GM19035 (cell line): ENCODE measurements at regions not wholly inside any gene's neighbourhood (a gene's known extent, or its start where the extent isn't known, plus 50 kb on each side); places are given as distances from the start of the nearest gene placed in this dataset.

Experiments used
- ATAC-seq: cut with Tn5 transposase; IDR thresholded peaks from one replicate; pipeline ENCODE4 v1.9.1; 2021; ENCODE audit not compliant: unreplicated experiment

GRCh38 chr15:61499376-61499775 is 270.3 kb upstream of the RORA start:
- no peak for ATAC-seq

DNA sequence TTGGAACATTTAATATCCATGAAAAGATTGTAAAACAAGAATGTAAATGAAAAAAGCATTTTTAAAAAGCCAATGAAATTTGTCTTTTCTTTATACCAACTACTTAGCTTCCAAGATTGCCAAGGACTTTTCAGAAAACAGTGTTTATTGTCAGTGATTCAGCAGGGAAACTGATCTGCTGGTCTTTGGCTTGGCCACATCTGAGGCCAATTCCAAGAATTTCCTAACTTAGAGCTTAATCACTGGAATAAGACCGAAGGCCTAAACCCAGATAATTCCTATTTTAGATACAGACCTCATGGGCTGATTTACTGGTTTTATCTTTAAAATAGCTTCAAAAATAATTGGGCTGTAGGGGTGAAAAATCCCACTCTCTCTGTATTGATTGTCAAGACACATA is 260.5 kb upstream of the RORA start:
- no peak for ATAC-seq

- no peak for ATAC-seq
These were observed 254.5 kb upstream of the RORA start for GRCh38 chr15:61483599-61483998.

GRCh38 chr15:61481886-61482285 is 252.8 kb upstream of the RORA start:
- no peak for ATAC-seq

DNA sequence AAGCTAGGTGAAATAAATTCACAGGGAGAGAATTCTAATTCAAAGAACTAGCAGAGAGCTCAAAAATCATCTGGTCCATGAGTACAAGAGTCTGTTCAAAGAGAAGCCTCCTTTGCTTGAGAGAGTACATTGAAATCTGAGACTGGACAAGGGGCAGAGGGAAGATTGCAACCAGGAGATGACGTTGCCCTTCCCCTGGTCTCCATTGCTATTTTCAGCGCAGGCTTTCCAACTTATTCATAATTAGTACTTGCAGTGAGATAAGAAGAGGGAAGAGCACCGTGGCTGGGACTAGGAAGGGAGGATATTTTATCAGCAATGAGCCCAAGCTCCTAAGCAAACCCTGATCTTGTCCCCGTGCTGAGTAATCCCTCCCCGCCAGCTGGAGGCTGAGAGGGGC is 251.8 kb upstream of the RORA start:
- no peak for ATAC-seq

GRCh38 chr15:61480295-61480694 is 251.2 kb upstream of the RORA start:
- no peak for ATAC-seq

GRCh38 chr15:61479613-61480012 is 250.5 kb upstream of the RORA start:
- ATAC-seq: no peak

- ATAC-seq: no peak
These were observed 247.6 kb upstream of the RORA start for GRCh38 chr15:61476741-61477140.

GRCh38 chr15:61474796-61475195 is 245.7 kb upstream of the RORA start:
- ATAC-seq: no peak

DNA sequence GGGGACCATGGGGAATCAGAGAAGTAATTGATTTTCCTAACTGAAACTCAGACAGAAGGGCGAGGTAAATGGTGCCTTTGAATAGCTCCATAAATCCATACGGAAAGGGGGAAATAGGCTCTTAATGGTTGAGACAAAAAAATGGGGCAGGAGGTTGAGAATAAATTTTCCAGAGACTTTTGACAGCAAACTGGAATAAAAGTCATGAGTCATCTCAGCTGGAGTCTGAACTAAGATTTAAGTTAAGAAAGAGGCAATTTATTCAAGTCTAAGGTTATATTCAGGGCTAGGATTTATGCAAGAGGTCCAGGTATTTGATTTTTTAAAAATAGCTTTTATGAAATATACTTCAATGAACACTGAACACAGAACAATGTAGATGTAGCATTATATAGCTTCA is 238.7 kb upstream of the RORA start:
- no peak for ATAC-seq

GRCh38 chr15:61459785-61460707 is 230.9 kb upstream of the RORA start:
- ATAC-seq: no peak

DNA sequence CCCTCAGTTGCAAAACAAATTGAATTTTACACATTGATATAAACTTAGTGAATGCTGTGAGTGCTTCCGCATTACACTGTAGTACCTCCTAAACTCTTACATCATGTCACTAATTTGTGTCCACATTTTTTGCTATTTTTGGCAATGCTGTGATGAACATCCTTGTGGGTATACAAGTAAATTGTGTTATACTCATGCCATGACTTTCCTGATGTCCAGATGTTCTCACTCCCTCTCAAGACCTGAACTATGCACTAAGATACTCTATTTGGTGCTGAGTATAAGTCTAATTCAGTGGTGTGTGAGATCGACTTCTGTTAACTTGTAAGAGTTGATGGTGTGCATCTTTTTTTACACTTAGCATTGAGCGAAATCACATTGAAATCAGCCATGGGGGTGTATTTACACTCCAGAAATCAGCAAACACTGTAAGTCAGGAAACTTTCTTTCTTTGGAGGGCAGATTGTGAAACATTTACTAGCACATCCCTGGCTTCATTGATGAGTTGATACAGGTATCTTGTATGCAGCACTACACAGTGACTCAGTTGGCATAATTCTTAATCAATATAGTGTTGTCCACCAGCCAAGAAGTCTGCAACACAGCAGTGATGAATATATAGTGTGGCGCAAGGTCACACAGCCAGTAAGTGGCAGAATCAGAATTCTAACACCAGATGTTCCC is 228.1 kb upstream of the RORA start:
- ATAC-seq: no peak

DNA sequence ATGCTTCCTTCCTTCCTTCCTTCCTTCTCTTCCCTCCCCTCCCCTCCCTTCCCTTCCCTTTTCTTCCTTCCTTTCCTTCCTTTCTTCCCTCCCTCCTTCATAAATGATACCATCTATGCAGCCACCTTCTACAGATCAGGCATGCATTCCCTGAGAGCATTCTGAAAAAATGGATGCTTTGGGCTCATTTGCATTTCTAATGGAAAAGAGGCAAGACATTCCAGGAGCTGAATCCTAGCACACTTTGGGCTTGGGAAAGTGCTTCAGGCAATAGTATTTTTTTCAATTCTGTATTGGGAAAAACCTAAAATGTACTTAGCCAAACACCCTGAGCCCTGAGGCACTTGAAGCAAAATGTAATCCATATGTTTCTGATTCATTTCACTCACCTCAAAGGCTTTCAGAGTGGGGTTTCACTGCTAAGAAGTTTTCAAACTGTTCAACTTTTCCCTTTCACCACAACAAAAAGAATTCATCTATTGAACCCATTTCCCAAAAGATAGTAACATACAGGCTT is 220.1 kb upstream of the RORA start:
- ATAC-seq: no peak

DNA sequence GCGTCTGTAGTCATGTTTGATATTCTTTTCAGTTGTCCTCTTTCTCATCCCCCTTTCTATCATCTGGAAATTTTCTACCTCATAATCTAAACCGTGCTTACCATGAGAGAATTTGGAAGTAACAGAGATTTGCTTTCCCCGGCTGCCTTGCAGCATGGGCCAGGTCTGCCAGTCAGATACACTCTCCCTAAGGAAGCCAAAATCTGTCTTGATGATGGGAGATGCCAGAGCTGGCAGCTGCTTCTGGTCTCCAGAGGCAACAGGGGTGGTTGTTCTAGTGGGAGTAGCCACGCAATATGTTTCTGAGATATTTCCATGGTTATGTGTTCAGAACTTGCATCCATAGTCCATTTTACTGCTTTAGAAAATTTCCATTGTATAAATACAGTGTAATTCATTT is 218.9 kb upstream of the RORA start:
- no peak for ATAC-seq

DNA sequence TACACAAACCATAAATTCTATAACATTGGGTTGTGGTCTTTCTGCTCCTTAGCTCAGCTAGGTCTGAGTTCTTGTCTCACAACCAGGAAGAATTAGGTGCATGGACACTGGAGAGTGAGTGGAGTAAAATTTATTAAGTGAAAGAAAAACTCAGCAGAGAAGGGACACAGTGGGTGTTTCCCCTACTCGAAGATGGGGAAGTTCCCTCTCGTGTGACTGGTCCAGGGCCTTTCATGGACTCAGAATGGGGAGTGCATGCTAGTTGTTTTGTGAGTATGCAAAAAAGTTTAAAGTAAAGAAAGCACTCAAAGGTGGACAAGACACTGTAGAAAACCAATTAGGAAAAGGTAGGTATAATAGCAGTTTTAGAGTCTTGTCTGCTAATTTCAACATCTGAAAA is 215.5 kb upstream of the RORA start:
- ATAC-seq: no peak

- no peak for ATAC-seq
These were observed 213.7 kb upstream of the RORA start for GRCh38 chr15:61442821-61443220.

DNA sequence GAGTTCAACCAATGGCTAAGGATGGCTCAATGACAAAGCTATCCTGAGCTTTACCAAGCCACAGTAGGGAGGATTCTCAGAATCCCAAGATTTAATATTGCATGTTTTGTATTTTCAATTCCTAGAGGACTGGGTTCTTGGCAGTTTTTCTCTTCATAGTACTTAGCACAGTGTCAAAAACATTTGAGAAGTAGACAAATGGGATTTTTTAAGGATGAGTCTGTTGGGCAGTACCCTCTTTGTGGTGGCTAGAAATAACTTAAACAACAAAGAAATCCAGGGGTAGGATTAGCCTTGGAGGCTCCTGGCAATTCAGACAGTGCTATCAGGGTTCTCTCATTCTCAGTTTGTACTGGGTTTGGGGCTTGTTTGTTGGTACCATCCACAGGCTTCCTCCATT is 212.8 kb upstream of the RORA start:
- ATAC-seq: no peak

DNA sequence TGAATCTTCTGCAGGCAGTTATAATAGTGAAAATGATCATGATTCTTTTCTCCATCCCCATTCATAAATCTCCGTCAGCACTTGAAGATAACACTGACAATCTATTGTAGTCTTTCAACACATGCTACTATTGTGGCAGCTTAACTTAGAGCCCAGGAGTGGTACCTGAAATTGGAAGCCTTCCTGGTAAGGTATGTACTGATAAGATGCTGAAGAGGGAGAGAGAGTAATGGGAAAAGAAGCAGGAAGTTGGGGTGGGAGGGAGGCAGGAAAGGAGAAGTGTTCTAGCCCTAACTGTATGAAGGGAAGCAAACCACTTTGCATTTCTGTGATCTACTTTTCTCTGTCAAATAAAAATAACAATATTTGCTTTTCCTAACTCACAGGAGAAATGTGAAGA is 197.4 kb upstream of the RORA start:
- ATAC-seq: no peak

DNA sequence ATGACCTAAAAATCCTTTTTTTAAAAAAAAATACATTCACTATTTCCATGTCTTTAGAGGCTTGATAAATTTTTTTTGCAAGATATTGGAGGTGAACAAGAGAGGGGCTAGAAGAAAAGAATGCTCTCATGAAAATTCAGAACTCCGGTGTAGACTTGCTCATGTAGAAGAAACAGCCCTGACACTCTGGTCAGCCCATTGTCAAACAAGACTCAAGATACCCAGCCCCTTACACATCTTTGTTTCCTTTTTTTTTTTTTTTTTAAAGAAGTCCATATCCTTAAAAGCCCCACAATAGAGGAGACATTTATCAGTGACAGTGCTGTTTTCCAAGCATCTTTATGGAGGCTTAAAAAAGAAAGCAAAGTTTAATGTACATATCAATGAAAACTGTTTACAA is 196.8 kb upstream of the RORA start:
- no peak for ATAC-seq

- no peak for ATAC-seq
These were observed 193.7 kb upstream of the RORA start for GRCh38 chr15:61422773-61423172.

- no peak for ATAC-seq
These were observed 192.8 kb upstream of the RORA start for GRCh38 chr15:61421938-61422337.

GRCh38 chr15:61421470-61421869 is 192.4 kb upstream of the RORA start:
- no peak for ATAC-seq
